GM06990 (cell line): ENCODE measurements at regions not wholly inside any gene's neighbourhood (a gene's known extent, or its start where the extent isn't known, plus 50 kb on each side); places are given as distances from the start of the nearest gene placed in this dataset.

Source experiments
- DNase-seq: peaks from one replicate; pipeline ENCODE4 v3.0.0-alpha.2; 2011; ENCODE audit not compliant: insufficient read length; ENCODE audit errors: extremely low read depth
- H3K27me3 ChIP-seq: replicated peaks from 2 replicates; pipeline ENCODE4 v1.6.0; 2011; ENCODE audit warnings: low read length; ENCODE audit not compliant: control insufficient read depth, insufficient read depth
- H3K36me3 ChIP-seq: 2 replicates; pipeline ENCODE4 v1.5.1; 2011; ENCODE audit warnings: low read length; ENCODE audit not compliant: control insufficient read depth, insufficient read depth
- H3K4me3 ChIP-seq: replicated peaks from 2 replicates; pipeline ENCODE4 v1.5.1; 2011; ENCODE audit warnings: low read depth, mild to moderate bottlenecking, control low read depth, low read length
- CTCF ChIP-seq: IDR thresholded peaks from 2 replicates; pipeline ENCODE4 v1.5.1; 2011; ENCODE audit warnings: low read length, control low read depth, mild to moderate bottlenecking, inconsistent platforms; ENCODE audit not compliant: insufficient read depth, poor library complexity, severe bottlenecking

DNA sequence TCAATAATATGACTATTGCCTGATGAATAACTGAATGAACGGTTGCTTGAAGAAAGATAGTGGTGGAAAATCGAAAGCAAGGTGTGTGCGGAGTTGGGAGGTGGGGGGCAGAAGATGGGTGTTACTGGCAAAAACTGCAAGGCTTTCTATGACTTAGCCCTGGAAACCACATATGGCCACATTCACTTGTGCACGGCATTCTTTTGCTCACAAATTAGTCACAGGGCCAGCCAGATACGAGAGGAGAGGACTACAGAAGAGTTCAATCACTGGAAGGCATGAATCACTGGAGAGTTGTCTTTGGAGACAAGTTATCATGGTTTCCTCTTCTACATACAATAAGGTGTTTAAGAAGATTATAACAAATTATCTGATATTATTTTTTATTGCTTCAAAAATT is 626.5 kb upstream of the CPEB2 start:
- H3K4me3 ChIP-seq = no peak overlapping the region
- no peaks in the 10 kb centered on the region for H3K27me3 ChIP-seq
- H3K36me3 ChIP-seq = no peaks in the 10 kb centered on the region
- no peak for TF ChIP-seq CTCF
- no peak for DNase-seq

GRCh38 chr4:14379183-14379582 is 623.1 kb upstream of the CPEB2 start:
- Histone ChIP-seq H3K27me3 (no peaks in the 10 kb centered on the region), H3K4me3 (no peak overlapping the region), H3K36me3 (no peaks in the 10 kb centered on the region)
- no peak for TF ChIP-seq CTCF
- no peak for DNase-seq

DNA sequence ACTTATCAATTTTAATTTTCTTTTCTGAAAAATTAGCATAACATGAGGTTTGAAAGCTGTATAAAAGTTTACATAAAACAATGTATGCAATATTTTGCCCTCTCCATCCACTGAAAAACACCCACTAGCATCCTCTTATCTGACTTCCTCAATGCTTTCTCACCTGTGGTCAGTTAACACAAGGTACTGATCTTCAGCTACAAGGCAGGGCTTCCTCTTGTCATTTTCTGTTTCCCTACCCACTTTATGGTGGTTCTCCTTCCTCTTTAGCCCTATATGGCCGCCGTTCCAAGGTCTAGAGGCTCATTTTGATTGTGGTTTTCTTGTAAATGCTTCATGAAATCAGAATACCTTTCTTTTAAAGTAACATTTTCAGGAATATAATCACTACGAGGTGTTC is 618.6 kb upstream of the CPEB2 start:
- TF ChIP-seq CTCF = no peak
- no peaks in the 10 kb centered on the region for H3K27me3 ChIP-seq
- no peaks in the 10 kb centered on the region for H3K36me3 ChIP-seq
- no peak overlapping the region for H3K4me3 ChIP-seq
- DNase-seq = no peak

DNA sequence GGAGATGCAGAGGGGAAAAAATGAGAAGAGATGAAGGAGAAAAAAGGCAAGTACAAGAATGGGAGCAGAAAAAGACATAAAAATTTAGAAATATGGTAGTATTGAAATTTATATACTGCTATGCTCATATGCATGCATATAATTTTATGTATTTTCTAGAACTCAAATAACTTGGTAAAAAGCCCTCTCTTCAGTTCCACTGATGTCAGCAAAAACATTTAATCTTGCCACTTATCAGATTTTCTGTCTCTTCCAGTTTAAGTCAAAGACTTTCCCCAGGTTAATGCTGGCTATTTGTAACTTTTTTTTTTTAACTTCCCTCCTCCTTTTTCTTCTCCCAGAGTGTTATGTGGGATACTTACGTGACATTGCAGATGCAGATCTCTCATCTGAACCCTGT is 617.5 kb upstream of the CPEB2 start:
- no peak for DNase-seq
- H3K4me3 ChIP-seq = no peak overlapping the region
- no peaks in the 10 kb centered on the region for H3K27me3 ChIP-seq
- TF ChIP-seq CTCF = no peak
- no peaks in the 10 kb centered on the region for H3K36me3 ChIP-seq

- TF ChIP-seq CTCF = no peak
Observed at GRCh38 chr4:14386196-14386595, 616.1 kb upstream of the CPEB2 start.

GRCh38 chr4:14387647-14388046 is 614.6 kb upstream of the CPEB2 start:
- Histone ChIP-seq H3K27me3 (no peaks in the 10 kb centered on the region), H3K36me3 (no peaks in the 10 kb centered on the region), H3K4me3 (no peak overlapping the region)
- DNase-seq = no peak
- TF ChIP-seq CTCF = no peak

More at GRCh38 chr4:14386196-14386595, 616.1 kb upstream of the CPEB2 start:
- DNase-seq = no peak
- H3K36me3 ChIP-seq = no peaks in the 10 kb centered on the region
- H3K27me3 ChIP-seq = no peaks in the 10 kb centered on the region
- no peak overlapping the region for H3K4me3 ChIP-seq
